ENCODE measurements at regions not wholly inside any gene's neighbourhood (a gene's known extent, or its start where the extent isn't known, plus 50 kb on each side); places are given as distances from the start of the nearest gene placed in this dataset.

DNA sequence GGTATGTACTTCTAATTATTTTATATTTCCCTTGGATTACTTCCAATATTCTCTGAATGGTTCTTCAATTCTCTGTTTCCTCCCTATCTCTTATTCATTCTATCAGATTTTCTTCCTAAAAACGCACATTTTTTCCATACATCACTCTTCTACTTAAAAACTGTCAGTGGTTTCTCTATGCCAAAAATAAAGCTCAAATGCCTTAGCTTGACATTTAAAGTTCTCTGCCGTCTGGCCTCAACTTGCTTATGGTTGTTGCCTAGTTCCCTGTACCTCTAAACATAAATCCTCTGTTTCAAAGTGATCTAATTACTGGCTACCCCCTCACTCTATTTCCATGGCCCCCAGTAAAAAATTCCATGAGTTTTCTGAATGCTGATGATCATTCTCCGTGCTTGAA lies 671.0 kb upstream of the ADGRL2 start:
- TF ChIP-seq, protein P1, sequence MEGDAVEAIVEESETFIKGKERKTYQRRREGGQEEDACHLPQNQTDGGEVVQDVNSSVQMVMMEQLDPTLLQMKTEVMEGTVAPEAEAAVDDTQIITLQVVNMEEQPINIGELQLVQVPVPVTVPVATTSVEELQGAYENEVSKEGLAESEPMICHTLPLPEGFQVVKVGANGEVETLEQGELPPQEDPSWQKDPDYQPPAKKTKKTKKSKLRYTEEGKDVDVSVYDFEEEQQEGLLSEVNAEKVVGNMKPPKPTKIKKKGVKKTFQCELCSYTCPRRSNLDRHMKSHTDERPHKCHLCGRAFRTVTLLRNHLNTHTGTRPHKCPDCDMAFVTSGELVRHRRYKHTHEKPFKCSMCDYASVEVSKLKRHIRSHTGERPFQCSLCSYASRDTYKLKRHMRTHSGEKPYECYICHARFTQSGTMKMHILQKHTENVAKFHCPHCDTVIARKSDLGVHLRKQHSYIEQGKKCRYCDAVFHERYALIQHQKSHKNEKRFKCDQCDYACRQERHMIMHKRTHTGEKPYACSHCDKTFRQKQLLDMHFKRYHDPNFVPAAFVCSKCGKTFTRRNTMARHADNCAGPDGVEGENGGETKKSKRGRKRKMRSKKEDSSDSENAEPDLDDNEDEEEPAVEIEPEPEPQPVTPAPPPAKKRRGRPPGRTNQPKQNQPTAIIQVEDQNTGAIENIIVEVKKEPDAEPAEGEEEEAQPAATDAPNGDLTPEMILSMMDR (IDR thresholded peaks at IDR 0.05) = no peak
- TF ChIP-seq REST (IDR thresholded peaks at IDR 0.05; ENCODE audit: insufficient read depth in 1 of 2, low read depth in 2 of 2, low read length in 1 of 2) (no peak), POLR2AphosphoS5 (IDR thresholded peaks at IDR 0.05; ENCODE audit: low read depth, low read length) (no peak), TCF7L2 (IDR thresholded peaks at IDR 0.05; ENCODE audit: low read depth, low read length) (no peak)

All from Panc1 (cell line).